ENCODE measurements at regions not wholly inside any gene's neighbourhood (a gene's known extent, or its start where the extent isn't known, plus 50 kb on each side); places are given as distances from the start of the nearest gene placed in this dataset.

DNA sequence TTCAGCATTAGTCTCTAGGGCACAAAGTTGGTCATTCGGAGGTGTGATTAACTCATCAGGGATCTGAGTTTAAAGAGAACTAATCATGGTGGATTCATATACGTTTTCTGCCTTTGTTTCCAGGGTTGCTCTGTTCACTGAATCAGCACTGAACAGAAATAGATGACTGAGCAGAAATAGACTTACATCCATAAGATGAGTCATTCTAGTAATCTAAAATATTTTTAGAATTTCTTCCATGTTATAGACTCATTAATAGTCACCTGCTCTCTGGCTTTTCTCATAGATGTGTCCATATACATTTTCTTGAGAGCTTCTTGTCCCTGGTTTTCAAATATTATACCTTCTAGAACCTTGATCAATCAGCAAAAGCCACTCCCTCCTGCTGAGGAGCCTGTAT, 837.6 kb upstream of the DPPA4 start:
- TF ChIP-seq POLR2A (IDR thresholded peaks at IDR 0.05) = no peak
- TF ChIP-seq, protein P1, sequence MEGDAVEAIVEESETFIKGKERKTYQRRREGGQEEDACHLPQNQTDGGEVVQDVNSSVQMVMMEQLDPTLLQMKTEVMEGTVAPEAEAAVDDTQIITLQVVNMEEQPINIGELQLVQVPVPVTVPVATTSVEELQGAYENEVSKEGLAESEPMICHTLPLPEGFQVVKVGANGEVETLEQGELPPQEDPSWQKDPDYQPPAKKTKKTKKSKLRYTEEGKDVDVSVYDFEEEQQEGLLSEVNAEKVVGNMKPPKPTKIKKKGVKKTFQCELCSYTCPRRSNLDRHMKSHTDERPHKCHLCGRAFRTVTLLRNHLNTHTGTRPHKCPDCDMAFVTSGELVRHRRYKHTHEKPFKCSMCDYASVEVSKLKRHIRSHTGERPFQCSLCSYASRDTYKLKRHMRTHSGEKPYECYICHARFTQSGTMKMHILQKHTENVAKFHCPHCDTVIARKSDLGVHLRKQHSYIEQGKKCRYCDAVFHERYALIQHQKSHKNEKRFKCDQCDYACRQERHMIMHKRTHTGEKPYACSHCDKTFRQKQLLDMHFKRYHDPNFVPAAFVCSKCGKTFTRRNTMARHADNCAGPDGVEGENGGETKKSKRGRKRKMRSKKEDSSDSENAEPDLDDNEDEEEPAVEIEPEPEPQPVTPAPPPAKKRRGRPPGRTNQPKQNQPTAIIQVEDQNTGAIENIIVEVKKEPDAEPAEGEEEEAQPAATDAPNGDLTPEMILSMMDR (IDR thresholded peaks at IDR 0.05) = no peak

All from Peyer's patch (tissue), 4 donors.